ENCODE measurements at regions not wholly inside any gene's neighbourhood (a gene's known extent, or its start where the extent isn't known, plus 50 kb on each side); places are given as distances from the start of the nearest gene placed in this dataset.
"Not testable (repeated sequence)": the region's sequence is repeated elsewhere in the genome, so short reads cannot be mapped to it uniquely, and the experiment has no call there.

GRCh38 chrX:16320765-16321355 lies 153.6 kb downstream of the MAGEB17 start:
- DNase-seq (ENCODE audit: low read depth): peak; percentile 55

DNA sequence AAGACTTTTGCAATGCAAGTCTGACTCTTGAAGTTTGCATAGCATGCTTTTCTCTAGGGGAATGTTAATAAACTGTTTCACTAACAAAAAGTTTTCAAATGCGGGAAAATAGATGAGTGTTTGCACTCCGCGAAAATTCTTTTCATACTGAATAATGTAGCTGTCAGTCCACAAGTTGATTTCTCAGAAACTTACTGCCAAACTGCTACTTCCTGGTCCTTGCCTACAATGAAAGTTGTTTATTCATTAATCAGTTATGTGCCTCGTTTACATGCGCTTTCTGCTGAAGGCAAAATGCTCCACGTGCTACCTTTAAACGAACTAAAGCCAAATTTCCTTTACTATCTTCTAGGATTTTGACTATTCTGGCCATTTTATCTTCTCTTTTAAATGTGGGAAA lies 166.2 kb downstream of the MAGEB17 start:
- no peak for DNase-seq (ENCODE audit: low read depth)

DNA sequence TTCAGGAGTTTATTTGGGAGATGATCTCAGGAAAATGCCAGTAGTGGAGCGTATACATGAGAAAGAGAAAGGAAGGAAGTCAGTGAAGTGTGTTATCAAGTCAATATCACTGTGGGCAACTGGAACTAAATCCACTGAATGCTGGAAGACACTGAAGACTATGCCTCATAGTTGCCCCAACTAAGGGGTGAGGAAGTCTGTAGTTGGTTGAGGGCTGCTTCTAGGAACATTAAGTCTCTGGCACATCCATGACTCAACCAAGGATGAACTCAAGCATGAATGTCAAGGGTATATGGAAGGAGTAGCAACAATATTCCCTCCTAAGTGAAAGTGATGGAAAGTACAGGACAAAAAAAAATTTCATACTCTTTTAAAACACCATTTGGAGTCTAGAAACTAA lies 167.9 kb downstream of the MAGEB17 start:
- no peak for DNase-seq (ENCODE audit: low read depth)

GRCh38 chrX:16347968-16348670 lies 180.8 kb downstream of the MAGEB17 start:
- no peak for DNase-seq (ENCODE audit: low read depth)

- no peak for DNase-seq (ENCODE audit: low read depth)
Observed at GRCh38 chrX:16357902-16358301, 190.6 kb downstream of the MAGEB17 start.

DNA sequence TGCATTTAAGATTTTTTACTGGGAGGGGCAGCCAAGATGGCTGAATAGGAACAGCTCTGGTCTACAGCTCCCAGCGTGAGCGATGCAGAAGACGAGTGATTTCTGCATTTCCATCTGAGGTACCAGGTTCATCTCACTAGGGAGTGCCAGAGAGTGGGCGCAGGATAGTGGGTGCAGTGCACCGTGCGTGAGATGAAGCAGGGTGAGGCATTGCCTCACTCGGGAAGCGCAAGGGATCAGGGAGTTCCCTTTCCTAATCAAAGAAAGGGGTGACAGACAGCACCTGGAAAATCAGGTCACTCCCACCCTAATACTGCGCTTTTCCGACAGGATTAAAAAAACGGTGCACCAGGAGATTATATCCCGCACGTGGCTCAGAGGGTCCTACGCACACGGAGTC lies 192.8 kb downstream of the MAGEB17 start:
- DNase-seq (ENCODE audit: low read depth): not testable (repeated sequence)

- DNase-seq (ENCODE audit: low read depth): no peak
Observed at GRCh38 chrX:16368696-16369095, 201.4 kb downstream of the MAGEB17 start.

DNA sequence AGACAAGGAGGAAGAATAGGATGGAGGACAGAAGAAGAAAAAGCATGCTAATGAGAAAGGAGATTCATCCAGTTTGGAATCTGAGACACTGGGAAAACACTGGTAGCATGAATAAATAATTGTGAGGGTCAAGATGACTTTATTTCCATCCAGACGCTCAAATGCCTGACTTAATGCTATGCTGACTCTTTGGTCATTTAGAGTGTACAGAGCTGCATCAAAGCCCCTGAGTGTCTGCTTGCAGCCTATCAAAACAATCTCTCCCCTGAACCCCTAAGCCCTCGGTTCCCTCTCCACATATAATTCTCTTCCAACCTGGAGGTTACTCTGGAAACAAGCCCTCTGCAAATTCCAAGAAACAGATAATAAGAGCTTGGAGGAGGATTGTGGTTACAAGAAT lies 208.8 kb downstream of the MAGEB17 start:
- no peak for DNase-seq (ENCODE audit: low read depth)

- DNase-seq (ENCODE audit: low read depth): peak; percentile 35
Observed at GRCh38 chrX:16386126-16386525, 218.8 kb downstream of the MAGEB17 start.

DNA sequence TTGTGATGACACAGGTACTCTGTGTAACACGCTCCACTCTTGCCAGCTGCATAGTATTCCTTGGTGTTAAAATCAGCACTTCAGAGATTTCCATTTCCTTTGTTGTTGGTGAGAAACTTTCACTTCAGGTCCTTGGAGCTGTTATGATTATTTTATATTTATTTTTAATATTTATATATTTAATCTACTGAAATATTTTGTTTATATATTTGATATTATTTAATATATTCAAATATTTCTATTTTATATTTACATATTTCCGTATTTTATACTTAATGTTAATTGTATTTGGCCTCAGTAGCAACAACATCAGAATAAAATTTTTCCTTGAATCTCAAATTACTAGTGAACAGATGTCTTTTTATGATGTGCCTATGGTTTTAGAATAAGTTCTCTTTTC lies 225.3 kb downstream of the MAGEB17 start:
- DNase-seq (ENCODE audit: low read depth): no peak

DNA sequence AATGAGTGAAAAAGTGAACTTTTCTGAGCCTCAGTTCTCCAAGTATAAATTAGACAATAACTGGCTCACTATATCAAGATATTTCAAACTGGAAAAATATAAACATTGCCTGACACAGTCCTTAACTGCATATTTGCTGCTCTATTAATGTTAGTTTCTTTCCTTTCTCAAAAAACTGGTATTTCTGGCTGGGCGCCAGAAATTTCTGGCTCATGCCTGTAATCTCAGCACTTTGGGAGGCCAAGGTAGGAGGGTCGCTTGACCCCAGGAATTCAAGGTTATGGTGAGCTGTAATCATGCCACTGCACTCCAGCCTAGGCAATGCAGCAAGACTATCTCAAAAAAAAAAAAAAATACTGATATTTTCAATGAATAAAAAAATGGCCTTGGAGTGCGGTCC lies 227.0 kb downstream of the MAGEB17 start:
- DNase-seq (ENCODE audit: low read depth): peak; percentile 8

DNA sequence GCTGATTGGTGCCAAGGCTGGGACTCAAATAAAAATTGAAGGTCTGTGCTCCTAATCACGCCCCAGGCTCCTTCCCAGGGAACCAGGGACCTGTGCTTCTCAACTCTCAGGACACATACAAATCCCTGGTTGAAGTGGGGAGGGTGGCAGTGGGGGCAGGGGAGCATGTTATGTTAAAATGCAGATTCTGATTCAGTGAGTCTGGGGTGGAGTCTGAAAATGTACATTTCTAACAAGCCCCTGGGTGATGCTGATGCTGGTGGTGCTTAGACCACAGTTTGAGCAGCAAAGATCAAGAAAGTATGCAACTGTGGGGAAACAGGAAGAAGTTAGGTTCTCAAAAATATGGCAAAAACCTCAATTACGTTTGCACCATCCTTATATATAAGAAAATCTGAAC lies 236.5 kb downstream of the MAGEB17 start:
- DNase-seq (ENCODE audit: low read depth): no peak

DNA sequence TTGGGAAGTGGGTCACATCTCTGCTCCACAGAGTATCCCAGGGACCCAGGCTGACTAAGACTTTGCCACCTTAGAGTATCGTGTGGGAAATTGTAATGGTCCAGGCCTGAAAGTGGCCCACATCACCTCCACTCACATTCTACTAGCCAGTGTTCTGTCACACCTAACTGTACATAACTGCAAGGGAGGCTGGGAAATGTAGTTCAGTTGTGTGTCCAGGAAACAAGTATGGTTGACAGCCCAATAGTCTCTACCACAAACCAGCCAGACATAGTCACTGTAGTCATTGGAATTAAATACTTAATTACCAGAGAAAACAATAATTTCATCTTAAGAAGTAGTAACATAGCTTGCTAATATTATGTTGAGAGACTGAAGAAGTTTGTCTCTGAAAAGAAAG lies 233.4 kb upstream of the S100G start:
- no peak for DNase-seq (ENCODE audit: low read depth)

DNA sequence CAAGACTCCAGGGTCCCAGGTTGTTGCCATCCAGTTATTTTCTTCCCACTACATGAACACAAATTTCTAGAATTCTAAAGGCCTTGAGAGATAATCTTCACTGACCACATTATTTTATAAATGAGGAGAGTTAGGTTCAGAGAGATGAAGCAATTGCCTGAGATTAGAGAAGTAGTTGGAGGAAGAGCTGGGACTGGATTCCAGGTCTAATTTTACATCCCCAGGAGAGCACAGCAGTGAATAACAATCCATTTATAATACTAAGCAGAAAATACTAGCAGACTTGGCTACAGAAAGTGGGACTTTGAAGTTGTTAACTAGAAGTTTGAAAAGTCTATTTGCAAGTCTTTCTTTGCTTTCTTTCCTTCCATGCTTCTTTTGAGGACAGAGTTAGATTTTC lies 231.3 kb upstream of the S100G start:
- no peak for DNase-seq (ENCODE audit: low read depth)

DNA sequence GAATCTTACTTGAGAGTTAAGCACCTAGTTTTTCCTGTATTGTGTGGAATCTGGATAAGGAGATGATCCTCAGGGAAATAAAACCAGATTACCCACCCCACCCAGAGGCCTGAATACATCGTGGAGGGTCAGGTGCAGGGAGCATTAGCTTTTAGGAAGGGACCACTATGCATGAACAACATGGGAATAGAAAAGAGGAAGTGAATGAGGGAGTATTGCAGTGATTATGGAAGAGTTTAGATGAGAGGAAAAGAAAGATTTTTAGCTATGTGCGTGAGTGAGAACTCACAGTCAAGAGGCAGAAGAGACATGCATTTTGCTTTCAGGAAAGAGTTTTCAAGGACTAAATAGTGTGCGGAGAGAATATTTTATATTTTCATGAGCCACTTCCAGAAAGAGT lies 222.3 kb upstream of the S100G start:
- no peak for DNase-seq (ENCODE audit: low read depth)

DNA sequence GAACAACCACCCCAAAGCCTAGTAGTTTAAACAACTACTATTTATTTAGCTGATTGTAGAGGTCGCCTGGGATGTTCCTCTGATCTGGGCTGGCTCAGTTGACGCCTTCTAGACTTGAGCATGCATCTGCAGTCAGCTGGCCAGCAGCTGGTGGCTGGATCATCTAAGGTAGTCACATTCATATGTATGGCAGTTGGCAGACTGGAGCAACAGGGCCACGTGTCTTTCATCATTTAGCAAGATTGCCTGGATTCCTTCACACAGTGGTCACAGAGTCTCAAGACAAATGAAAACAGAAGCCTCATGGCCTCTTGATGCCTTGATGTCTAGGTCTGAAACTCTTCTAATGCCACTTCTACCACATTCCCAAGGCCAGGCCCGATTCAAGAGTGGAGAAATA lies 220.6 kb upstream of the S100G start:
- peak; percentile 49 for DNase-seq (ENCODE audit: low read depth)

GRCh38 chrX:16431266-16431665 lies 218.7 kb upstream of the S100G start:
- DNase-seq (ENCODE audit: low read depth): no peak

DNA sequence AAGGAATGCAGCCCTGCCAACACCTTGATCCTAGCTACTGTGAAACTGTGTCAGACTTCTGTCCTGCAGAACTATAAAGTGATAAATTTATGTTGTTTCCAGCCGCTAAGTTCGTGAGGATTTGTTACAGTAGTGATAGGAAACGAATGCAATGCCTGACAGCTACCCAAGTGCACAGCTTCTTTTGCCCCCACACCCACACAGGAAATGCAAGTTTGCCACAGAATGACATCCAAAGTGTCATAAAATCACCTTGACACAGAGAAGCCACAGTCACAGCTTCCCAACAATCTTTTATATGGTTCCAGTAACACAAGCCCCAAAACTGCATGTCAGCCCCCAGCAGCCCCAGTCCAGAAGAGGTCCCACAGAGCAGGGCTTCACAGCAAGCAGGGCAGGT lies 216.9 kb upstream of the S100G start:
- DNase-seq (ENCODE audit: low read depth): no peak

GRCh38 chrX:16435399-16435986 lies 214.5 kb upstream of the S100G start:
- no peak for DNase-seq (ENCODE audit: low read depth)

GRCh38 chrX:16436348-16437188 lies 213.4 kb upstream of the S100G start:
- DNase-seq (ENCODE audit: low read depth): peak; percentile 75

DNA sequence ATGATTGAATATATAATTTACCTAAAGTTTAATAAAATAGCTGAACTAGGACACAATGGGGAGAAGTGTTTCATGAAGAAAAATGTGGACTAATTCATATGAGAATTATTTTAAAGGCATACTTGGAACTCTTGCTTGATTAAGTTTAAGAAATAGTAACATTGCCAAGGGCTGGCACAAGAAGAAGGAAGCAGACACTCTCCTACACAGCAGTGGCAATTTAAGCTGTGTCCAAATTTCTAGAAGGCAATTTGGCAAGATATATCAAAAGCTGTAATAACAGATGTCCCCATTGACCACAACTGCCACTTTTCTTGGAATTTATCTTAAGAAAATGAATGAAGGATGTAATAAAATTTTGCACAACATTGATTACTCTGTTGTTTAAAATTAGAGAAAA lies 209.5 kb upstream of the S100G start:
- DNase-seq (ENCODE audit: low read depth): no peak

GRCh38 chrX:16444353-16444752 lies 205.6 kb upstream of the S100G start:
- peak; percentile 64 for DNase-seq (ENCODE audit: low read depth)
